ENCODE measurements at regions not wholly inside any gene's neighbourhood (a gene's known extent, or its start where the extent isn't known, plus 50 kb on each side); places are given as distances from the start of the nearest gene placed in this dataset.

GRCh38 chr16:35352431-35352830 is 1893.0 kb downstream of the TP53TG3F start:
- peaks cover 11 to 13% of the 10 kb centered on the region in 2 experiments; a peak in 2 of 4 replicates for H3K9me3 ChIP-seq (ENCODE audit: control insufficient read depth in 1 of 2, insufficient read depth in 1 of 2, low read depth in 1 of 2, low read length in 2 of 2)
- no peaks in the 10 kb centered on the region for H3K27me3 ChIP-seq (ENCODE audit: insufficient read depth, low read length)
- H3K9me2 ChIP-seq (ENCODE audit: insufficient read depth), result no peaks in the 10 kb centered on the region
- no peaks in the 10 kb centered on the region for H4K20me1 ChIP-seq (ENCODE audit: insufficient read depth)
- no peaks in the 10 kb centered on the region for H3K36me3 ChIP-seq (ENCODE audit: control insufficient read depth in 1 of 2, insufficient read depth in 2 of 2, low read length in 2 of 2)
- DNase-seq (ENCODE audit: low read depth, low spot score) (no peak), ATAC-seq (no peak)
- no peak overlapping the region for H3K27ac ChIP-seq (ENCODE audit: low read depth, low read length)
- intact Hi-C loops (cut with micrococcal nuclease), result no loop called here
- ChIA-PET RAD21 (ENCODE audit: low non-redundant PET in 1 of 2, low total read pairs in 2 of 2, uncharacterized antibody in 2 of 2, unreplicated experiment in 2 of 2) (no interaction called here), CTCF (no interaction called here), POLR2A (no interaction called here)
- H3K4me3 ChIP-seq (replicated peaks in 1 of 2; ENCODE audit: low read depth in 1 of 2, low read length in 2 of 2), result no peak overlapping the region
- H3K4me1 ChIP-seq (ENCODE audit: control insufficient read depth in 1 of 2, insufficient read depth in 2 of 2, low read length in 2 of 2), result no peaks in the 10 kb centered on the region
- BruUV-seq (replicated peaks), result no TSS peak
- H3K9ac ChIP-seq (ENCODE audit: low read length), result no peak overlapping the region
- H2AFZ ChIP-seq (ENCODE audit: low read depth, low read length, poor library complexity, severe bottlenecking), result no peak overlapping the region
- no peak overlapping the region for H3K4me2 ChIP-seq (ENCODE audit: low read length)
- TF ChIP-seq SRF (IDR thresholded peaks at IDR 0.05; ENCODE audit: low read depth) (no peak), POLR2AphosphoS5 (IDR thresholded peaks at IDR 0.05; ENCODE audit: low read depth, low read length) (no peak), EZH2 (IDR thresholded peaks at IDR 0.05) (no peak), ATF3 (IDR thresholded peaks at IDR 0.05) (no peak), RAD21 (IDR thresholded peaks at IDR 0.05; ENCODE audit: low read depth) (no peak), FOSL1 (IDR thresholded peaks at IDR 0.05; ENCODE audit: low read depth) (no peak), CBX3 (IDR thresholded peaks at IDR 0.05; ENCODE audit: low read depth) (no peak), ELF1 (IDR thresholded peaks at IDR 0.05; ENCODE audit: borderline replicate concordance, low read depth) (no peak), SIN3A (IDR thresholded peaks at IDR 0.05; ENCODE audit: low read depth) (no peak), ZFX (IDR thresholded peaks at IDR 0.05) (no peak), ZNF274 (IDR thresholded peaks at IDR 0.05; ENCODE audit: low read depth, low read length) (no peak), YY1 (IDR thresholded peaks at IDR 0.05; ENCODE audit: extremely low read depth, insufficient replicate concordance, low read depth, low read length) (no peak)
- TF ChIP-seq, protein P1, sequence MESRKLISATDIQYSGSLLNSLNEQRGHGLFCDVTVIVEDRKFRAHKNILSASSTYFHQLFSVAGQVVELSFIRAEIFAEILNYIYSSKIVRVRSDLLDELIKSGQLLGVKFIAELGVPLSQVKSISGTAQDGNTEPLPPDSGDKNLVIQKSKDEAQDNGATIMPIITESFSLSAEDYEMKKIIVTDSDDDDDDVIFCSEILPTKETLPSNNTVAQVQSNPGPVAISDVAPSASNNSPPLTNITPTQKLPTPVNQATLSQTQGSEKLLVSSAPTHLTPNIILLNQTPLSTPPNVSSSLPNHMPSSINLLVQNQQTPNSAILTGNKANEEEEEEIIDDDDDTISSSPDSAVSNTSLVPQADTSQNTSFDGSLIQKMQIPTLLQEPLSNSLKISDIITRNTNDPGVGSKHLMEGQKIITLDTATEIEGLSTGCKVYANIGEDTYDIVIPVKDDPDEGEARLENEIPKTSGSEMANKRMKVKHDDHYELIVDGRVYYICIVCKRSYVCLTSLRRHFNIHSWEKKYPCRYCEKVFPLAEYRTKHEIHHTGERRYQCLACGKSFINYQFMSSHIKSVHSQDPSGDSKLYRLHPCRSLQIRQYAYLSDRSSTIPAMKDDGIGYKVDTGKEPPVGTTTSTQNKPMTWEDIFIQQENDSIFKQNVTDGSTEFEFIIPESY (IDR thresholded peaks at IDR 0.05; ENCODE audit: extremely low read depth, insufficient replicate concordance, low read length), result no peak
- H3K79me2 ChIP-seq (ENCODE audit: insufficient read depth, low read length), result no peaks in the 10 kb centered on the region

Data from HCT116 (cell line).